Ovary (tissue), 7 donors: ENCODE measurements at regions not wholly inside any gene's neighbourhood (a gene's known extent, or its start where the extent isn't known, plus 50 kb on each side); places are given as distances from the start of the nearest gene placed in this dataset.

Experiments
- DNase-seq, 5 donors: peaks; one replicate each; pipeline ENCODE4 v3.0.0-alpha.2; 2019 to 2020
- H3K27ac ChIP-seq, 2 donors: fragments of 200-600 bp; one replicate each; pipeline versions ENCODE4 v1.5.1 to v1.8.0; 2019 to 2022
- H3K27me3 ChIP-seq: fragments of 200-600 bp; one replicate; pipeline ENCODE4 v1.8.0; 2022
- H3K36me3 ChIP-seq: fragments of 200-600 bp; sonication (generic); one replicate; pipeline ENCODE4 v1.5.1; 2019
- H3K4me1 ChIP-seq: one replicate; pipeline ENCODE4 v1.8.1; 2013; ENCODE audit warnings: mild to moderate bottlenecking, moderate library complexity; ENCODE audit not compliant: insufficient read depth
- H3K4me3 ChIP-seq: fragments of 200-600 bp; sonication (generic); one replicate; pipeline ENCODE4 v1.5.1; 2017
- H3K9me3 ChIP-seq, 2 donors: fragments of 200-600 bp in 1 of 2; sonication (generic) in 1 of 2; one replicate each; pipeline versions ENCODE4 v1.5.1 to v1.8.1; 2013 to 2019; ENCODE audit warnings: mild to moderate bottlenecking in 1 of 2, moderate library complexity in 1 of 2
- EP300 ChIP-seq: sonication (generic); formaldehyde crosslinking; IDR thresholded peaks from one replicate; pipeline ENCODE4 v1.6.1; 2017; ENCODE audit warnings: antibody characterized with exemption
- POLR2A ChIP-seq: fragments of 450-650 bp; IDR thresholded peaks from one replicate; pipeline ENCODE4 v1.6.1; 2017; ENCODE audit warnings: antibody characterized with exemption, mild to moderate bottlenecking, moderate library complexity
- WGBS, 3 donors: extraction: QIAGEN DNeasy Blood & Tissue Kit in 1 of 3; methylation state at CpG; one replicate each; pipeline versions ENCODE4 v1.1.5 to v1.1.7; 2013 to 2017; 5-methylcytosine and 5-hydroxymethylcytosine counted together
- intact Hi-C, 4 donors: fragments of 100-400 bp; cut with DNase I; formaldehyde crosslinking; loops; one replicate each; pipeline versions ENCODE4 v1.11.0 to v1.15.1; 2022 to 2023
- TF ChIP-seq, protein P1 (sequence below), 3 donors: fragments of 450-650 bp in 2 of 3; fragments of 200-600 bp in 1 of 3; IDR thresholded peaks; one replicate each; pipeline versions ENCODE4 v1.5.1 to v1.8.0; 2016 to 2022; ENCODE audit warnings: antibody characterized with exemption in 3 of 3, mild to moderate bottlenecking in 1 of 3
- donor health status: DM: no; HTN: no; CAD: no; lungs with moderate emphysema.
- donor health status: DM: no; HTN: no; CAD: no.
- donor health status: Bipolar disorder and iron deficiency.
- donor health status: DM: no; HTN: no; CAD: no.
- donor health status: DM: yes; HTN: yes; CAD: no.

DNA sequence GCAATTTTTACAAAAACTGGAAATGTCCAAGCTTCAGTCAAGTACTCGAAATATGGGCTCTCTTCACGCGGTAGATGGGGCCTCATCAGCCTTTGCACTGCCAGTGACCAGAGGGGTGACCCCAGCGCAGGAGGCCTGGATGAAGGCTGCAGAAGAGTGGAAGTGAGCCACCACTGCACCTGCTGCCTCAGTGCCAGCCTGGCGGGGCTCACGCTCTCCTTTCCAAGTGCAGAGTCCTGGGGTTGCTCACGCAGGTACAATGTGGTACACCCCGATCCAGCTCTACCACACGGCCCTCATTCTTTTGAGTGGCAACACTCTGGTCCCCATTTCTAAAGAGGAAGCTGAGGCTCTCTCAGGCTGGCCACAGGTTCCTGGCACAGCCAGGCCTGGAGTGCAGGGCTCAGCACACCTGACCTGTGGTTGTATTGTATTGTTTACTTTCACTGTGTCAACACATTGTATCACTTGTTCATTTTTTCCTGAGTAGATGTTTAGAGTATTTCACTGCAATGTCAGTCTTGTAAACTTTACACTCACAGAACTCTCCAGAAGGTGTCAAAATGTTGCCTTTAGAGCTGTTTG lies 97.3 kb upstream of the SOX1 start:
- no peak for DNase-seq
- WGBS, 3 donors = 83 to 94% (median 87%) methylated on average over 9 of the region's 9 CpGs
- Histone ChIP-seq H3K27me3 (no peaks in the 10 kb centered on the region), H3K9me3 (no peaks in the 10 kb centered on the region), H3K4me1 (no peaks in the 10 kb centered on the region), H3K4me3 (no peak overlapping the region), H3K36me3 (no peaks in the 10 kb centered on the region), H3K27ac (no peak overlapping the region)
- intact Hi-C loops = no loop called here
- TF ChIP-seq POLR2A (no peak), EP300 (no peak)
- TF ChIP-seq, protein P1, sequence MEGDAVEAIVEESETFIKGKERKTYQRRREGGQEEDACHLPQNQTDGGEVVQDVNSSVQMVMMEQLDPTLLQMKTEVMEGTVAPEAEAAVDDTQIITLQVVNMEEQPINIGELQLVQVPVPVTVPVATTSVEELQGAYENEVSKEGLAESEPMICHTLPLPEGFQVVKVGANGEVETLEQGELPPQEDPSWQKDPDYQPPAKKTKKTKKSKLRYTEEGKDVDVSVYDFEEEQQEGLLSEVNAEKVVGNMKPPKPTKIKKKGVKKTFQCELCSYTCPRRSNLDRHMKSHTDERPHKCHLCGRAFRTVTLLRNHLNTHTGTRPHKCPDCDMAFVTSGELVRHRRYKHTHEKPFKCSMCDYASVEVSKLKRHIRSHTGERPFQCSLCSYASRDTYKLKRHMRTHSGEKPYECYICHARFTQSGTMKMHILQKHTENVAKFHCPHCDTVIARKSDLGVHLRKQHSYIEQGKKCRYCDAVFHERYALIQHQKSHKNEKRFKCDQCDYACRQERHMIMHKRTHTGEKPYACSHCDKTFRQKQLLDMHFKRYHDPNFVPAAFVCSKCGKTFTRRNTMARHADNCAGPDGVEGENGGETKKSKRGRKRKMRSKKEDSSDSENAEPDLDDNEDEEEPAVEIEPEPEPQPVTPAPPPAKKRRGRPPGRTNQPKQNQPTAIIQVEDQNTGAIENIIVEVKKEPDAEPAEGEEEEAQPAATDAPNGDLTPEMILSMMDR (IDR thresholded peaks at IDR 0.05) = no peak

DNA sequence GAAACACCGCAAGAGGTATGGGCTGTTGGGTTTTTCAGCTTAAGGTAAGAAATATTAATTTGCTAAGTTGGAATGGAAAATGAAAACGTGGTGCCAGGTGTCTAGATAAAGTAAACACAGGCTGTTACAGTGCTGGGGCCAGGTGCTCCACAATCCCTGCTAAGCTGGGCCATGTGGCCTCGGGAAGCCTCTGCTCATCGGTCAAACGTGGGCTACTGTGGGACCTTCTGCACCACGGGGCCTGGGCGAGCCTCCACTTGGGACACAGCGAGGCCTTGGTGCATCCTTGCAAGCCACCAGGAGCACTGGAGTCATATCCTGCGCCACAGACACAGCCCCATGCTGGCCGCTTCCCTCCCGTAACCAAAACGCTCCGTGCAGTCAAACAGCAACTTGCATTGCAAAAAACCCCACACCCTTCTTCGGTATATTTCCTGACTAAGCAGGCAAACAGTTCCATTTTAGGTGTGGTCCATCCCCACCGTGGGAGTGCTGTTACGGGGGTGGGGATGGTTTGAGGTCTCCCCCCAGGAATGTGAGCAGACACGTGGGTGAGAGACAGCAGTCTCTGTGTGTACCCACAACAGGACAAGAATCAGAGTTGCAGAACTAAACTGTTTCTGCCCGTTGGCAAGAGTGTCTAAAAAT lies 96.3 kb upstream of the SOX1 start:
- H3K36me3 ChIP-seq = no peaks in the 10 kb centered on the region
- H3K9me3 ChIP-seq = no peaks in the 10 kb centered on the region
- TF ChIP-seq, protein P1 (IDR thresholded peaks at IDR 0.05) = no peak
- no peak for TF ChIP-seq POLR2A
- TF ChIP-seq EP300 = no peak
- no peaks in the 10 kb centered on the region for H3K27me3 ChIP-seq
- no peaks in the 10 kb centered on the region for H3K4me1 ChIP-seq
- no peak overlapping the region for H3K4me3 ChIP-seq
- intact Hi-C loops = no loop called here
- H3K27ac ChIP-seq = no peak overlapping the region
- 65 to 66% (median 66%) methylated on average over 18 of the region's 18 CpGs for WGBS, 3 donors
- no peak for DNase-seq

- Histone ChIP-seq H3K36me3 (no peaks in the 10 kb centered on the region), H3K27me3 (no peaks in the 10 kb centered on the region), H3K4me1 (no peaks in the 10 kb centered on the region), H3K9me3 (no peaks in the 10 kb centered on the region), H3K27ac (no peak overlapping the region), H3K4me3 (no peak overlapping the region)
- intact Hi-C loops = no loop called here
- DNase-seq = no peak
- TF ChIP-seq EP300 (no peak), POLR2A (no peak)
- TF ChIP-seq, protein P1 (IDR thresholded peaks at IDR 0.05) = no peak
- 32 to 41% (median 40%) methylated on average over 25 of the region's 25 CpGs for WGBS, 3 donors
These were observed 94.8 kb upstream of the SOX1 start for GRCh38 chr13:111971891-111972780.

- no peaks in the 10 kb centered on the region for H3K27me3 ChIP-seq
These were observed 93.8 kb upstream of the SOX1 start for GRCh38 chr13:111973186-111973585.

More at GRCh38 chr13:111973186-111973585, 93.8 kb upstream of the SOX1 start:
- H3K4me1 ChIP-seq = no peaks in the 10 kb centered on the region
- 15 to 32% (median 19%) methylated on average over 15 of the region's 15 CpGs for WGBS, 3 donors
- intact Hi-C loops = no loop called here
- no peak for DNase-seq
- H3K9me3 ChIP-seq = no peaks in the 10 kb centered on the region
- TF ChIP-seq, protein P1 (IDR thresholded peaks at IDR 0.05) = no peak
- TF ChIP-seq EP300 = no peak
- no peak for TF ChIP-seq POLR2A
- H3K4me3 ChIP-seq = no peak overlapping the region
- H3K36me3 ChIP-seq = no peaks in the 10 kb centered on the region
- H3K27ac ChIP-seq = no peak overlapping the region
